ENCODE measurements at regions not wholly inside any gene's neighbourhood (a gene's known extent, or its start where the extent isn't known, plus 50 kb on each side); places are given as distances from the start of the nearest gene placed in this dataset.

DNA sequence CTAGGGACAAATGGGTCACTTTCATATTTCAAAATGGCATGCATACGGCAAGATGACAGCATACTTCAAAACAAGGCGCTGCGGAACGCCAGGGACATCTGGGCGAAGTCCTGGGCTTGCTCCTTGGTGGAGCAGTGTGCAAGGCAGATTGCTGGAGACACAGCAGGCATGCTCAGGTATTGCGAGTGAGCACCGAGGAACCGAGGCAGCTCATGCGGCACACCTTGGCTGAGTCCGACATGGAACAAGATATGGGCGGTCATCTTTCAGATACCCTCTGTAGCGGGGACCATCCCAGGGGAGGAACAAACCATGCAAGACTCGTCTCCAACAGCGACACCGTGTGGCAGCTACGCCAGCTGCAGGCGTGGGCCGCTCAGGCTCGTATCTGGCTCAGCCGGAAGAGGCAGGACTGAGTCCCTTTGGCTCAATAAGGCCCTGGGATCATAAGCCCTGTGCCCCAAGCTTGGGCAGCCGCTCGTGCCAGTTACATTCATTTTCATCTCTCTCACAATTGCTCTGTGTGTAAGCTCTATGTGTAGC is 112.4 kb downstream of the NUFIP1 start:
- intact Hi-C loops (cut with micrococcal nuclease): loop anchor here (5.0 kb wide), 1 partner anchor 395 kb away; no protein-coding TSS in a partner anchor
- Histone ChIP-seq H3K79me2 (ENCODE audit: low read length) (no peaks in the 10 kb centered on the region), H3K27me3 (ENCODE audit: low read length) (no peaks in the 10 kb centered on the region), H3K4me2 (ENCODE audit: low read length) (no peak overlapping the region), H3K9ac (ENCODE audit: low read length) (no peak overlapping the region), H3F3A (ENCODE audit: low read length, unreplicated experiment) (no peaks in the 10 kb centered on the region), H3K4me3 (ENCODE audit: low read length) (no peak overlapping the region), H3K27ac (ENCODE audit: low read length) (no peak overlapping the region), H3K9me2 (replicated peaks; ENCODE audit: low read length) (no peaks in the 10 kb centered on the region), H3K36me3 (ENCODE audit: low read depth, low read length) (no peaks in the 10 kb centered on the region), H4K20me1 (ENCODE audit: low read length) (no peaks in the 10 kb centered on the region), H3K9me3 (ENCODE audit: low read length) (no peaks in the 10 kb centered on the region), H2AFZ (ENCODE audit: low read length) (no peak overlapping the region), H3K4me1 (ENCODE audit: insufficient read depth, low read length) (no peaks in the 10 kb centered on the region)
- DNase-seq (no peak), ATAC-seq (no peak)
- POLR2A ChIA-PET (ENCODE audit: unreplicated experiment): no interaction called here
- no TSS peak for BruUV-seq (replicated peaks)
- CTCF ChIA-PET: no interaction called here
- TF ChIP-seq EZH2phosphoT487 (IDR thresholded peaks at IDR 0.05; ENCODE audit: borderline replicate concordance, low read length) (no peak), EZH2 (IDR thresholded peaks at IDR 0.05; ENCODE audit: low read length, unreplicated experiment) (no peak)
- TF ChIP-seq, protein P1, sequence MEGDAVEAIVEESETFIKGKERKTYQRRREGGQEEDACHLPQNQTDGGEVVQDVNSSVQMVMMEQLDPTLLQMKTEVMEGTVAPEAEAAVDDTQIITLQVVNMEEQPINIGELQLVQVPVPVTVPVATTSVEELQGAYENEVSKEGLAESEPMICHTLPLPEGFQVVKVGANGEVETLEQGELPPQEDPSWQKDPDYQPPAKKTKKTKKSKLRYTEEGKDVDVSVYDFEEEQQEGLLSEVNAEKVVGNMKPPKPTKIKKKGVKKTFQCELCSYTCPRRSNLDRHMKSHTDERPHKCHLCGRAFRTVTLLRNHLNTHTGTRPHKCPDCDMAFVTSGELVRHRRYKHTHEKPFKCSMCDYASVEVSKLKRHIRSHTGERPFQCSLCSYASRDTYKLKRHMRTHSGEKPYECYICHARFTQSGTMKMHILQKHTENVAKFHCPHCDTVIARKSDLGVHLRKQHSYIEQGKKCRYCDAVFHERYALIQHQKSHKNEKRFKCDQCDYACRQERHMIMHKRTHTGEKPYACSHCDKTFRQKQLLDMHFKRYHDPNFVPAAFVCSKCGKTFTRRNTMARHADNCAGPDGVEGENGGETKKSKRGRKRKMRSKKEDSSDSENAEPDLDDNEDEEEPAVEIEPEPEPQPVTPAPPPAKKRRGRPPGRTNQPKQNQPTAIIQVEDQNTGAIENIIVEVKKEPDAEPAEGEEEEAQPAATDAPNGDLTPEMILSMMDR (conservative IDR thresholded peaks at IDR 0.05; ENCODE audit: low read depth, low read length): peak; percentile 46

DNA sequence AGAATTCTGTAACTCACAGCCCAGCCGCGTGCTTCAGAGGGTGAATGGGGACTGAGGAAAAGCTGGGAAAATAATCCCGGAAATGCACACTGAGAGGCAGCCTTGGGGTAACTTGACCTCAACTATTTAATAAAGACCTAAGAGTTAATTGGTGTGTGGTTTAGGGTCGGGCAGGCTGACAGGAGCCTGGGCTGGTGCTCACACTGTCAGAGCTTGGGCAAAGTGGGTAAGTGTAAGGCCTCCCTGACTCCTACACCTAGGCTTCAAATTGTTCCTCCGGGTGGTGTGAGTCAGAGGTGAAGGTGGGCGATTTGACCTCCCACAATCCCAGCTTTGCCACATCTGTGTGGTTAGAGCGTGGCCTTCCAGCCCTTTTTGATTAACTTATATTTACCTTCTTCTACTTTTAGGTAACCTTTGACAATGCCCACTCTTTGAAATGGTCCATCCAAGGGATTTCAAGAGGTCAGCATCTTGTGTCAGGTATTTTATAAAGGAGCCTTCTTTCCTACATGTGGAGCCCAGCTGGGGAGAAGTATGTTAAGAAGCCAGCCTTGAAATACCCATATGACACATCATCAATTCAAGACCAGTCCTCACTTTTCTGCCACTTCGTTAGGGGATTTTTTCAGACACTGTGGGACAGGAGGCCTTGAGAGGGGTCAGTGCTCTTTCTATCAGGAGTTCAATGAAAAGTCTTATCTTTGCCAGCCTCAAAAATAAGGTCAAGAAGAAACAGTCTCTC is 114.2 kb downstream of the NUFIP1 start:
- DNase-seq (no peak), ATAC-seq (no peak)
- H3K36me3 ChIP-seq (ENCODE audit: low read depth, low read length): no peaks in the 10 kb centered on the region
- no peak overlapping the region for H3K9ac ChIP-seq (ENCODE audit: low read length)
- H3K79me2 ChIP-seq (ENCODE audit: low read length): no peaks in the 10 kb centered on the region
- TF ChIP-seq, protein P1 (conservative IDR thresholded peaks at IDR 0.05; ENCODE audit: low read depth, low read length): no peak
- no peak for TF ChIP-seq EZH2phosphoT487 (IDR thresholded peaks at IDR 0.05; ENCODE audit: borderline replicate concordance, low read length)
- no peak for TF ChIP-seq EZH2 (IDR thresholded peaks at IDR 0.05; ENCODE audit: low read length, unreplicated experiment)
- intact Hi-C loops (cut with micrococcal nuclease): loop anchor here (5.0 kb wide), 1 partner anchor 393 kb away; no protein-coding TSS in a partner anchor
- H4K20me1 ChIP-seq (ENCODE audit: low read length): no peaks in the 10 kb centered on the region
- POLR2A ChIA-PET (ENCODE audit: unreplicated experiment): no interaction called here
- no peak overlapping the region for H3K4me2 ChIP-seq (ENCODE audit: low read length)
- no TSS peak for BruUV-seq (replicated peaks)
- H3K4me1 ChIP-seq (ENCODE audit: insufficient read depth, low read length): no peaks in the 10 kb centered on the region; the same call in 1 of the 2 replicates
- no peaks in the 10 kb centered on the region for H3K27me3 ChIP-seq (ENCODE audit: low read length)
- H3K9me3 ChIP-seq (ENCODE audit: low read length): no peaks in the 10 kb centered on the region
- H3K27ac ChIP-seq (ENCODE audit: low read length): no peak overlapping the region
- no peak overlapping the region for H3K4me3 ChIP-seq (ENCODE audit: low read length)
- H3K9me2 ChIP-seq (replicated peaks; ENCODE audit: low read length): no peaks in the 10 kb centered on the region
- no peaks in the 10 kb centered on the region for H3F3A ChIP-seq (ENCODE audit: low read length, unreplicated experiment)
- no peak overlapping the region for H2AFZ ChIP-seq (ENCODE audit: low read length)
- CTCF ChIA-PET: no interaction called here

DNA sequence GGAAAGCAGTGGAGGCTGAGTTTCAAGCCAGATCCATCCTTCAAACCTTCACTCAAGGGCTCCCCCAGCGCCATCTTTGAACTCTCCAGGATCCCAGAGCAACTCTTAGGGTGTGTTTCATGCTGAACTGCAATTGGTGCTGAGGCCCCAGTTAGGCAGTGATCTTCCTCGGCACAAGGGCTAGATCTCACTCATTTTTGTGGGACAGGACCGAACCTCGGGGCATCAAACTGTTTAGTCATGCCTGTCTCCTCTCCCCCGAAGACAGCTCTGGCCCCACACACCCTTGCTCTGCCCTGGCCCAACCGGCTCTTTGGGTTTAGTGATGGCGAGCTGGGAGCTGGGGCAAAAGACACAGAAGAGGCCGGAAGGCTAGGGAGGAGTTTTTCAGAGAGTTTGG is 115.1 kb downstream of the NUFIP1 start:
- Histone ChIP-seq H3K9ac (ENCODE audit: low read length) (no peak overlapping the region), H2AFZ (ENCODE audit: low read length) (no peak overlapping the region), H3K9me2 (replicated peaks; ENCODE audit: low read length) (no peaks in the 10 kb centered on the region), H3F3A (ENCODE audit: low read length, unreplicated experiment) (no peaks in the 10 kb centered on the region), H3K9me3 (ENCODE audit: low read length) (no peaks in the 10 kb centered on the region), H3K27ac (ENCODE audit: low read length) (no peak overlapping the region), H3K79me2 (ENCODE audit: low read length) (no peaks in the 10 kb centered on the region), H3K4me2 (ENCODE audit: low read length) (no peak overlapping the region), H3K27me3 (ENCODE audit: low read length) (no peaks in the 10 kb centered on the region), H4K20me1 (ENCODE audit: low read length) (no peaks in the 10 kb centered on the region), H3K4me1 (ENCODE audit: insufficient read depth, low read length) (no peaks in the 10 kb centered on the region; the same call in 1 of the 2 replicates), H3K4me3 (ENCODE audit: low read length) (no peak overlapping the region), H3K36me3 (ENCODE audit: low read depth, low read length) (no peaks in the 10 kb centered on the region)
- ChIA-PET CTCF (no interaction called here), POLR2A (ENCODE audit: unreplicated experiment) (no interaction called here)
- intact Hi-C loops (cut with micrococcal nuclease): no loop called here
- TF ChIP-seq EZH2phosphoT487 (IDR thresholded peaks at IDR 0.05; ENCODE audit: borderline replicate concordance, low read length) (no peak), EZH2 (IDR thresholded peaks at IDR 0.05; ENCODE audit: low read length, unreplicated experiment) (no peak)
- TF ChIP-seq, protein P1 (conservative IDR thresholded peaks at IDR 0.05; ENCODE audit: low read depth, low read length): no peak
- no peak for ATAC-seq
- no peak for DNase-seq
- no TSS peak for BruUV-seq (replicated peaks)

Data from PC-3 (cell line).